ENCODE measurements at regions not wholly inside any gene's neighbourhood (a gene's known extent, or its start where the extent isn't known, plus 50 kb on each side); places are given as distances from the start of the nearest gene placed in this dataset.

DNA sequence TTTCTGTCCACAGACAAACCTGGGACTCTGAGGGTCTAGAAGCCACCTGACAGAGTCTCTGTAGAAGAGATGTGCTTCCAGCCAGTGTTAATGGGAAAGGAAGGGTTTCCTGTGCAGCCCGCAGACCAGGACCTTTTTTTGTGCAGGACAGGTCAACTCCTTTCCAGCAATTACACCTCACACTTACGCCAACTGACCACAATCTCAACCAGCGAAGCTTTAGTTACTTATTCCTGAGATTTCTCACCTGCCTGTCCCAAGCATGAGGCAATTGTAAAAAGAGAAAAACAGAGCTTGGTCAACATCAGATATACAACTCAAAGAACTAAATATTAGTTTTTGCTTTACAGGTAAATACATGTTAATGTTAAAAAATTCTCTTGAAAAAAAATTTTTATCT is 393.8 kb upstream of the ID4 start:
- Mint-ChIP-seq H3K36me3 (ENCODE audit: low read depth) (no peaks in the 10 kb centered on the region), H3K27ac (no peak overlapping the region), H3K4me3 (no peak overlapping the region), H3K4me1 (peaks cover 3% of the 10 kb centered on the region), H3K9me3 (peaks cover 4% of the 10 kb centered on the region), H3K27me3 (ENCODE audit: low read depth) (no peaks in the 10 kb centered on the region)
- TF ChIP-seq, protein P1, sequence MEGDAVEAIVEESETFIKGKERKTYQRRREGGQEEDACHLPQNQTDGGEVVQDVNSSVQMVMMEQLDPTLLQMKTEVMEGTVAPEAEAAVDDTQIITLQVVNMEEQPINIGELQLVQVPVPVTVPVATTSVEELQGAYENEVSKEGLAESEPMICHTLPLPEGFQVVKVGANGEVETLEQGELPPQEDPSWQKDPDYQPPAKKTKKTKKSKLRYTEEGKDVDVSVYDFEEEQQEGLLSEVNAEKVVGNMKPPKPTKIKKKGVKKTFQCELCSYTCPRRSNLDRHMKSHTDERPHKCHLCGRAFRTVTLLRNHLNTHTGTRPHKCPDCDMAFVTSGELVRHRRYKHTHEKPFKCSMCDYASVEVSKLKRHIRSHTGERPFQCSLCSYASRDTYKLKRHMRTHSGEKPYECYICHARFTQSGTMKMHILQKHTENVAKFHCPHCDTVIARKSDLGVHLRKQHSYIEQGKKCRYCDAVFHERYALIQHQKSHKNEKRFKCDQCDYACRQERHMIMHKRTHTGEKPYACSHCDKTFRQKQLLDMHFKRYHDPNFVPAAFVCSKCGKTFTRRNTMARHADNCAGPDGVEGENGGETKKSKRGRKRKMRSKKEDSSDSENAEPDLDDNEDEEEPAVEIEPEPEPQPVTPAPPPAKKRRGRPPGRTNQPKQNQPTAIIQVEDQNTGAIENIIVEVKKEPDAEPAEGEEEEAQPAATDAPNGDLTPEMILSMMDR (IDR thresholded peaks at IDR 0.05; ENCODE audit: unreplicated experiment in 3 of 3): no peak

DNA sequence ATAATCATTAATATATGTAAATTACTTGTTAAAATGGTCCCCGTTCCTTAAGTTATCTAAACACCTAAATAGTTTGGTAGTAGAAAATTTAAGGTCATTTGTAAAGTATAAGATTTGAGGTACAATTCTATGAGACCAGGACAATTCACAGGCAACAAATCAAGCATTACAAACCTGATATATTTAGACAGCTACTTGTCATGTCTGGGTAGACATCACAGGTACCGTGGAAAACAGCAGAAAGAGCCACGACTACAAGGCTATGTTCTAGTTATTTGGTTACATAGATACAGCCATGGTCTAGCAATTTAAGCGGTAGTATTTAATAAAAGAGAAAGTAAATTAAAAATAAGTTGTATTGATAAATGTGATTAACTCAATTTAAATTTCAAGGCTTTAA is 393.1 kb upstream of the ID4 start:
- H3K27ac Mint-ChIP-seq: no peak overlapping the region
- H3K4me1 Mint-ChIP-seq: peaks cover 3% of the 10 kb centered on the region

DNA sequence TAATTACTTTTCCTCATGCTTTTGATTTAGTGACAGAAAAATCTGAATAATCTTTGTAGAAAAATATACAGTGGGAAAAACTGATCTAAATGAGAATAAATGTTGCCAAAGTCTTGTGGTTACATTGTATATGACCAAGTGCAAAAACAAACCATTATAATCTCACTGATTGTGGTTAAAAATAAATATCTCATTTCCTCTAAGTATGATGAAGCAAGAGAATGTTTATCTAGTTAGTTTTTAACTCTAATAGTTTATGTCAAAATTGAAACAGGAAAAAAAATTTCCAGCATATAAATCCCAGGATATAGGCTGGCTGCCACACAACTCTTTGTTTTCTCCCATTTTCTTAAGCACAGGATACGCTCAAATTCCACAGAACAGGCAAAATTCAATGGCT is 392.7 kb upstream of the ID4 start:
- Mint-ChIP-seq H3K4me3 (no peak overlapping the region), H3K27me3 (ENCODE audit: low read depth) (no peaks in the 10 kb centered on the region), H3K4me1 (peaks cover 3% of the 10 kb centered on the region), H3K36me3 (ENCODE audit: low read depth) (no peaks in the 10 kb centered on the region), H3K9me3 (peaks cover 4% of the 10 kb centered on the region), H3K27ac (no peak overlapping the region)
- TF ChIP-seq, protein P1 (IDR thresholded peaks at IDR 0.05; ENCODE audit: unreplicated experiment in 3 of 3): no peak

More for the DNA sequence above, 393.1 kb upstream of the ID4 start:
- Mint-ChIP-seq H3K27me3 (ENCODE audit: low read depth) (no peaks in the 10 kb centered on the region), H3K4me3 (no peak overlapping the region), H3K36me3 (ENCODE audit: low read depth) (no peaks in the 10 kb centered on the region), H3K9me3 (peaks cover 4% of the 10 kb centered on the region)
- TF ChIP-seq, protein P1 (IDR thresholded peaks at IDR 0.05; ENCODE audit: unreplicated experiment in 3 of 3): no peak

DNA sequence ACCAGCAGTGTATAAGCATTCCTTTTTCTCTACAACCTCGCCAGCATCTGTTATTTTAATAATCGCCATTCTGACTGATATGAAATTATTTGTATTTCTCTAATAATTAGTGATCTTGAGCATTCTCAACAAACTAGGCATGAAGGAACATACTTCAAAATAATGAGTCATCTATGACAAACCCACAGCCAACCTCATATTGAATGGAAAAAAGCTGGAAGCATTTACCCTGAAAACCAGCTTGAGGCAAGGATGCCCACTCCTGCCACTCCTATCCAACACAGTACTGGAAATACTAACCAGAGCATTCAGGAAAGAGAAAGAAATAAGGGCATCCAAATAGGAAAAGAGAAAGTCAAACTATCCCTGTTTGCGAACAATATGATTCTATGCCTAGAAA is 390.6 kb upstream of the ID4 start:
- H3K9me3 Mint-ChIP-seq: peaks cover 4% of the 10 kb centered on the region
- TF ChIP-seq, protein P1 (IDR thresholded peaks at IDR 0.05; ENCODE audit: unreplicated experiment in 3 of 3): no peak
- H3K27me3 Mint-ChIP-seq (ENCODE audit: low read depth): no peaks in the 10 kb centered on the region
- no peak overlapping the region for H3K27ac Mint-ChIP-seq
- no peaks in the 10 kb centered on the region for H3K36me3 Mint-ChIP-seq (ENCODE audit: low read depth)
- no peak overlapping the region for H3K4me3 Mint-ChIP-seq
- H3K4me1 Mint-ChIP-seq: no peaks in the 10 kb centered on the region

DNA sequence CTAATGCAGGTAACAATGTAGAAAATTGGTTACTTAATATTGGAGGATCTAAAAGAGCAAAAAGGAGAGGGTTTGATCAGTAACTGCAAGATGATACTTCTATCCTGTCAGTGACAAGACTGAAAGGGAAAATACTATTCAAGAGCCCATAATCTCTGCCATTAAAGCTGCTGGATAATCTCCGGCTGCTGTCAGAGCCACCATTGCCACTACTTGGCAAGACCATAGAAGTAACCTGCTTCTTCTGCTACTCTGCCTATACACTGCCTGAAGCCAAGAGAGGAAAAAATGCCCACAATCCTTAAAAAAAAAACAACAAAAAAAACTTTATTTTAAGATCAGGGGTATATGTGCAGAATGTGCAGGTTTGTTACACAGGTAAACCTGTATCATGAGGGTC is 386.5 kb upstream of the ID4 start:
- Mint-ChIP-seq H3K9me3 (peaks cover 4% of the 10 kb centered on the region), H3K27ac (peak overlapping the region in 1 of 3 experiments; percentile 54), H3K36me3 (ENCODE audit: low read depth) (no peaks in the 10 kb centered on the region), H3K27me3 (ENCODE audit: low read depth) (no peaks in the 10 kb centered on the region), H3K4me1 (no peaks in the 10 kb centered on the region), H3K4me3 (no peak overlapping the region)
- TF ChIP-seq, protein P1 (IDR thresholded peaks at IDR 0.05; ENCODE audit: unreplicated experiment in 3 of 3): no peak

DNA sequence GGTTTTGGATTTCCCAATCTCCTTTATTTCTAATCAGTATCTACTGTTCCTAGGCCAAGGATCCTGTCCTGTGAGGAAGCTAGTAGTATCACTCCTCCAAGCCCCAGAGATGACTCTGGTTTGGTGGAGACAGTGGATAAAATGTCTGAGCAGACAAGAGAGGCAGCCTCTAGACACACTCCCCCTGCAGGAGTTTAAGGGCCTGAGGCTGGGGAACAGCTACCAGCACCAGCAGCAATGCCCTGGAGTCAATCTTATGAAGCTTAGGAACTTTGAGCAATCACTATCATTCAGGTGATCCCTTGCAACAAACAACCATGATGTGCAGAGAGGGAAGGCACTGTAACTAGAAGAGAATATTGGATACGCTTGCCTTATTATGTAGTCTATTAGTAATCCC is 384.7 kb upstream of the ID4 start:
- H3K27ac Mint-ChIP-seq: no peak overlapping the region
- no peaks in the 10 kb centered on the region for H3K4me1 Mint-ChIP-seq
- TF ChIP-seq, protein P1 (IDR thresholded peaks at IDR 0.05; ENCODE audit: unreplicated experiment in 3 of 3): no peak
- no peak overlapping the region for H3K4me3 Mint-ChIP-seq
- no peaks in the 10 kb centered on the region for H3K36me3 Mint-ChIP-seq (ENCODE audit: low read depth)
- no peaks in the 10 kb centered on the region for H3K9me3 Mint-ChIP-seq
- H3K27me3 Mint-ChIP-seq (ENCODE audit: low read depth): no peaks in the 10 kb centered on the region

Measured in nephron (organoid).